ENCODE measurements at regions not wholly inside any gene's neighbourhood (a gene's known extent, or its start where the extent isn't known, plus 50 kb on each side); places are given as distances from the start of the nearest gene placed in this dataset.
"Not testable (repeated sequence)": the region's sequence is repeated elsewhere in the genome, so short reads cannot be mapped to it uniquely, and the experiment has no call there.

GRCh38 chr1:60880202-60880601, 202.2 kb upstream of the NFIA start:
- DNase-seq = no peak

DNA sequence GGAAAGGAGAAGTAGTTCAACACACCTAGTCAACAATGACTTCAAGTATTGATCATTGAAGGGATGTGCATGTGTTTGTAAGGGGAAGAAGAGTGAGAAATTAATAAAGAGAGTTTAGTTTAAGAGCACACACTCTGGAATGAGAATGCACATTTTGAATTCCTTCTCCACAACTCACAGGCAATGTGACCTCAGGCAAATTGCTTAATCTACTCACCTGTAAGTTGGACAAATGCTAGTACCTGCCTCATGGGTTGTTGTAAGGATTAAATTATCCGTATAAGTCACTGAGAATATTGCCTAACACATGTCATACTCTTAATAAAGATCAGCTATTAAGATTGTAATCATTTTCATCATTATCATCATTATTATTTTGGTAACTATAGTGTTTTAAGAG, 204.0 kb upstream of the NFIA start:
- DNase-seq = no peak

- no peak for DNase-seq
Measured at GRCh38 chr1:60877376-60877775, 205.0 kb upstream of the NFIA start.

DNA sequence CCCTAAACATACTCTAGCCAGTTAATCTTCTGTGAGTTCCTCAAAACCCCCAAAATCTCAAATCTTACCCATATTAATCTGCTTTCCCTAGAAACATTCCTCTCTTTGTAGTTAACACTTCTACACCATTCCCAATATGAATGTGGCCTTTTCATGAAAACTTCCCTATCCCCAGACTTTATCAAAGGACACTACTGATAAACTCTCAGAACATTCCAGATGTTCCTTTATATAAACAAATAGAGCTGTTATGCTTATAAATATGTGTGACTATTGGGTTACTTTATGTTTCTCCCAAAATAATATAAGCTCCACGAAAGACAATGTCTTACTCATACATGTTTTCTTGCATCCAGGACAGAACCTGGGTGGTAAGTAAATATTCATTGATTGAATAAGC, 205.4 kb upstream of the NFIA start:
- DNase-seq = no peak

GRCh38 chr1:60875138-60875537, 207.2 kb upstream of the NFIA start:
- DNase-seq = no peak

- DNase-seq = no peak
Measured at GRCh38 chr1:60874718-60875117, 207.6 kb upstream of the NFIA start.

DNA sequence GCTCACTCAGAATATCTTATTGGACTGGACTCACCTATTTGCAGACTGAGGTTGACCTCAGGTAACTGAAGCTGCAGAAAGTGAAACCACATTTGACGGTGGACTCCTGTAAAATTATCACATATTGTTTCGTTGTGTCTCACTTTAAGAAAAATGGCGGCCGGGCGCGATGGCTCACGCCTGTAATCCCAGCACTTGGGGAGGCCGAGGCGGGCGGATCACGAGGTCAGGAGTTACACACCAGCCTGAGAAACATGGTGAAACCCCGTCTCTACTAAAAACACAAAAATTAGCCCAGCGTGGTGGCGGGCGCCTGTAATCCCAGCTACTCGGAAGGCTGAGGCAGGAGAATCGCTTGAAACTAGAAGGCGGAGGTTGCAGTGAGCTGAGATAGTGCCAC, 209.0 kb upstream of the NFIA start:
- DNase-seq = not testable (repeated sequence)

GRCh38 chr1:60872426-60873054, 209.8 kb upstream of the NFIA start:
- DNase-seq = no peak

- DNase-seq = no peak
Measured at GRCh38 chr1:60870269-60870865, 212.0 kb upstream of the NFIA start.

GRCh38 chr1:60868901-60869663, 213.3 kb upstream of the NFIA start:
- DNase-seq = no peak

DNA sequence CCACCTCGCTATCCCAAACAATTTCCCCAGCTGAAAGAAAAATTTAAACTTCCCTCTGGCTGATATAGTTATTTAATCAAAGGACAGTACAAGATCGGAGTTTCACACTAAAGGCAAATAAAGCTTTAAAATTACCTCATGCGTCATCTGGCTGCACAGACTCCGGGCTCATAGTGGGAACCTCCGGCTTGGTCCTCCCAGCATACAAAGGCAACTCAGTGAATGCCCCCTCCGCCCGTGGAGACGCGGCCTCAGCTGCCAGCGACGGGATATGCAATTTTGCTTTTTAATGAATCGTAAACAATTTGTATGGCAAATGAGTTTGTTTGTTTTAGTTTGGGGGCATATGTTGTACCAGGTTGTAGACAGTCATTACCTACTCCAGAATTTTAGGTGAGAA, 214.6 kb upstream of the NFIA start:
- no peak for DNase-seq

- DNase-seq = no peak
Measured at GRCh38 chr1:60866917-60867531, 215.3 kb upstream of the NFIA start.

DNA sequence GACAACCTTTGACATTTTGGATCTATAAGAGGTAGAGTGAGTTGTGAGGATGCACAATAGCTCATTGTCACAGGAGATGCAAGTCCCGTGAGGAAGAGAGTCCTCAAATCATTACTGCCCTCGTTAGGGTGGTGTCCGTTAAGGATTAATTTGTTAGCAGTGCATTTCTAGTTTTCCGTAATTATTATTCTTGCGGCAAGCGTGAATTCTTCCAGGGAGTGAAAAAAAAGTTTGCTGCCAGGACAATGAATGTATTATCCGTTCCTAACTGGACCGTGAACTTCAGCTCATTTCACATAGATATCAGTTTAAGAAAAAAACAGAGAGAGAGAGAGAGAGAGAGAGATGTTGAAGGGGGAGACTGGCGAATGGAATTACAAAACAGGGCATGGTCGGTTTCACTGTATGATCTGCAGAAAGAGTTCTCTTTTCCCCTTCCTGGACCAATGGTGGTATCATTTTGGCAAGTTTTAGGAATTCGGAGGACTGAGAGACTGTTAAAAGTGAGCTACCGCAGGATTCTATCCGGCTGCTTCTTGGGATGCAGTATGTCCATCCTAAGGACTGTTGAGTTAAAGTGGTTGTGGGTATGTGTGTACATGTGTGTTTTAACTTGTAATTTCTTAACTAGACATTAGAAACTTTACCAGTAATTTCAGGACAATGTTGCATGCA, 216.0 kb upstream of the NFIA start:
- DNase-seq = no peak

GRCh38 chr1:60865166-60865565, 217.2 kb upstream of the NFIA start:
- no peak for DNase-seq

- DNase-seq = no peak
Measured at GRCh38 chr1:60864722-60865121, 217.6 kb upstream of the NFIA start.

GRCh38 chr1:60863131-60863530, 219.2 kb upstream of the NFIA start:
- no peak for DNase-seq

- DNase-seq = no peak
Measured at GRCh38 chr1:60861961-60862567, 220.3 kb upstream of the NFIA start.

DNA sequence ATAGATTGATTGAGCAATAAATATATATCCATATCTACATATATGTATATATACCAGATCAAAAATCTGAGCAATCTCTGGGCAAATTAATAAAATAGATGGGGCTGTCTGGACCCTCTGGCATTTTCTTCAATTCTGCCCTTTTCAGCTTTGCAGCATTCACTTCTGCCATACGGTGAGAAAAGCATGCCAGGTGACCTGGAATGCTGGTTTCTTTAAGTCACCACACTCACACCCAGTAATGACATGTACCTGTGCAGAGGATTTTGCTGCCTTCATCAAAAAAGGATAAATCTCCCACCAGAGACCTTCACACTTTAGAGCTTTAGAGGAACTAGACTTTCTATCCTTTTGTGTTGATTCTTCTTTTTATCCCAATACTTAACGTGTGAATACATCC, 223.2 kb upstream of the NFIA start:
- no peak for DNase-seq

GRCh38 chr1:60857851-60858250, 224.5 kb upstream of the NFIA start:
- DNase-seq = no peak

DNA sequence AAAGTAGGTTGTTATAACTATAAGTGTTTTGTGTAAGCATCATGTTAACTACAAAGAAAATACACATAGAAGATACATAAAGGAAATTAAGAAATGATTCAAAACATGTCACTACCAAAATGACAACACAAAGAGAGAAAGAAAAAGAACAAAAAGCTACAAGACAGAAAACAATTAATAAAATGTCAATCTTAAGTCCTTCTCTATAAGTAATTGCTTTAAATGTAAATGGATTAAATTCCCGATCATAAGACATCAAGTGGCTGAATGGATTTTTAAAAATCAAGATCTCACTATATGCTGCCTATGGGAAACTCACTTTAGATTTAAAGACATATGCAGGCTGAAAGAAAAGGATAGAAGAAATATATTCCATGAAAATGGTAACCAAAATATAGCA, 232.3 kb upstream of the NFIA start:
- no peak for DNase-seq

GRCh38 chr1:60849401-60849800, 233.0 kb upstream of the NFIA start:
- DNase-seq = no peak

GRCh38 chr1:60848583-60849188, 233.7 kb upstream of the NFIA start:
- no peak for DNase-seq
